Tibial nerve (tissue), 3 donors: ENCODE measurements at regions not wholly inside any gene's neighbourhood (a gene's known extent, or its start where the extent isn't known, plus 50 kb on each side); places are given as distances from the start of the nearest gene placed in this dataset.
"Not testable (repeated sequence)": the region's sequence is repeated elsewhere in the genome, so short reads cannot be mapped to it uniquely, and the experiment has no call there.

Source experiments
- CTCF ChIP-seq, 5 experiments: fragments of 200-600 bp in 3 of 5; fragments of 450-650 bp in 2 of 5; sonication (generic) in 3 of 5; IDR thresholded peaks; one replicate each; pipeline ENCODE4 v1.5.1; 2016 to 2019; ENCODE audit warnings: antibody characterized with exemption in 5 of 5, mild to moderate bottlenecking in 3 of 5, moderate library complexity in 2 of 5
- POLR2A ChIP-seq, 2 donors: fragments of 450-650 bp; IDR thresholded peaks; one replicate each; pipeline ENCODE4 v1.6.1; 2017; ENCODE audit warnings: antibody characterized with exemption in 2 of 2, mild to moderate bottlenecking in 2 of 2, moderate library complexity in 2 of 2

- TF ChIP-seq POLR2A, CTCF (IDR thresholded peaks at IDR 0.05): not testable (repeated sequence)
Observed at GRCh38 chr4:15179842-15180241, 177.6 kb downstream of the CPEB2 start.
